ENCODE measurements at regions not wholly inside any gene's neighbourhood (a gene's known extent, or its start where the extent isn't known, plus 50 kb on each side); places are given as distances from the start of the nearest gene placed in this dataset.
A peak's percentile ranks its signal among the peaks of the same experiment; 100 is the strongest.

DNA sequence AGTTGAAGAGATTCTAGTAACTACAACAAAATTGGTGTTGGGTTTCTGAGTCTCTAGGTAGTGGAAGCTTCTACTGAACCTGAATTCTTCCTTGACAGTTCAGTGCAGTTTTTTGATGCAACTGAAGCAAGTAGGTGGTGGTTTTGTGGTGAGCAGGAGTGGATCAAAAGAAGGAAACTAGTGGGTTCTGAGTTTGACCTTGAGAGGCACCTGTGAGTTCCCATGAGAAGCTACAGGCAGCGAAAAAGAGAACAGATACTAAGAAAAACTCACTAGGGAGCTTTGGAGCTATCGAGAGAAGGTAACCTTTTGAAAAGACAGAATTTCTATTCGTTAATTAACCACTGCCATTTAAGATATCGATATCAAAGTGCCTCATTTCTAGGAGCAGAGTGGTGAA, 145.2 kb downstream of the PDHA2 start:
- no peak for DNase-seq
- in situ Hi-C loops (cut with MboI; ENCODE audit: low pct_unique_long_range_greater_than_20kb, low sequenced_read_pairs), result no loop called here

DNA sequence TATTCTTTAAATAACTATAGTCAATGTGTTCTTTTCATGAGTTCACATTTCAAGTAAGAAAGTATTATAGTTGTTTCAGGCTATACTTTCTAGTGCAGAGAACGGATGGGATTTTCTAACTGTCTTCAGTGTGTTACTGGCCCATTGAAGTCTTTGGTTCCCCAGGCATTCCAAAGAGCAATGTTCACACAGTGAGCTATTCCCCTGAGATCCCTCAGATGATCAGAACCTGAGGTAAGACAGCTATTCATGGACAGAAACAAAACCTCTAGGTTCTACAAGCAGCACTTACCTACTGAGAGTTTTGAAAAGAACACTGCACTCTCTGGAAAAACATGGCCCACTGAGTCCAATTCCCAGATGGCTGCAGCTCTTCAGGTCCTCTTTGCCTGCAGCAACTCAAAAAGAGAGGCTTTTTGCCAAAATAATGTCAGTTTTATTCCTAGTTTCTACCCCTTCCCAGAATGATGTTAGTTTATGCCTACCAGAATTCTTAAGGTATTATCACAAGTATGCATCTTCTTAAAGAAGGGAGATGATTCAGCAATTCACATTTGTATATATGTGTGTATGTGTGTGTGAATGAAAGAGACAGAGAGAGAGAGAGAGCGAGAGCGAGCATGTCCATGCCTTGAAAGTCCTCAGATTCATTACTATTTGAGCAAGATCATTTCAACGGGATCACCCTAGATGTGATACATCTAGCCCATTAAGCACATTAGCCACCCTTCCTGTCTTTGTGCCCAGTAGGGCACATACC, 146.1 kb downstream of the PDHA2 start:
- no peak for DNase-seq
- in situ Hi-C loops (cut with MboI; ENCODE audit: low pct_unique_long_range_greater_than_20kb, low sequenced_read_pairs), result no loop called here

DNA sequence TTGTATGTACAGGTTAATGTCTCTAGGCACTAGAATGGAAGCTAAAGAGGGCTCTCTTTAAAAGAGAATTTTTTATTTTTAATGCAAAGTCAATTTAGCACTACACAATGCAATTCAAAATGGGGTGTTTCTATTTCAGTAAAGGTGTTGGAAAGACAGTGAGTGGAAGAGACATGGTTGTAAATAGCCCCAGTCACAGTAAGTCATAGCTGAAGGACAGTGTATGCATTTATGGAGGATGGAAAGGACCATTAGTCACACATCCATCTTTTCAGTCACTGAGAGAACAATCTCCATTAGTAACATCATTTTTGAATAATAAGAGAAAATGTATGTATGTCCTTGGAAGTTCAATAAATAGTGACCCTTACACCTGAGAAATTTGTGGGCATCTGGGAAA, 148.0 kb downstream of the PDHA2 start:
- in situ Hi-C loops (cut with MboI; ENCODE audit: low pct_unique_long_range_greater_than_20kb, low sequenced_read_pairs), result no loop called here
- no peak for DNase-seq

DNA sequence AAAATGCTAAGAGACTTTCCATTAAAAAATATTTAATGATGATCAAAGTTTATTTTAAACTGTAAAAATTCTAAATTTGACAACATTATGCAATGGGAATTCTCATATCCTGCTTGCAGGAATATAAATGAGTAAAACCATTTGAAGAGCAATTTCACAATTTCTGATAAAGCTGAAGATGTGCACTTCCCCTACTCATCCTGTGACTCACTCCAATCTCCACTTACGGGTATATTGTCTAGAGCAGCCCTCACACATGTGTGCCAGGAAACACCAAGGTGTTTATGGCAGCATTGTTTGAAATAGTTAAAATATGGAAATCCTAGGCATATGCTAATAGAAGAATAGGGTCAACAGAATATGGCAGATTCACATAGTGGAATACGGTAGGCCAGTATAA, 158.4 kb downstream of the PDHA2 start:
- in situ Hi-C loops (cut with MboI; ENCODE audit: low pct_unique_long_range_greater_than_20kb, low sequenced_read_pairs), result no loop called here
- DNase-seq, result no peak

DNA sequence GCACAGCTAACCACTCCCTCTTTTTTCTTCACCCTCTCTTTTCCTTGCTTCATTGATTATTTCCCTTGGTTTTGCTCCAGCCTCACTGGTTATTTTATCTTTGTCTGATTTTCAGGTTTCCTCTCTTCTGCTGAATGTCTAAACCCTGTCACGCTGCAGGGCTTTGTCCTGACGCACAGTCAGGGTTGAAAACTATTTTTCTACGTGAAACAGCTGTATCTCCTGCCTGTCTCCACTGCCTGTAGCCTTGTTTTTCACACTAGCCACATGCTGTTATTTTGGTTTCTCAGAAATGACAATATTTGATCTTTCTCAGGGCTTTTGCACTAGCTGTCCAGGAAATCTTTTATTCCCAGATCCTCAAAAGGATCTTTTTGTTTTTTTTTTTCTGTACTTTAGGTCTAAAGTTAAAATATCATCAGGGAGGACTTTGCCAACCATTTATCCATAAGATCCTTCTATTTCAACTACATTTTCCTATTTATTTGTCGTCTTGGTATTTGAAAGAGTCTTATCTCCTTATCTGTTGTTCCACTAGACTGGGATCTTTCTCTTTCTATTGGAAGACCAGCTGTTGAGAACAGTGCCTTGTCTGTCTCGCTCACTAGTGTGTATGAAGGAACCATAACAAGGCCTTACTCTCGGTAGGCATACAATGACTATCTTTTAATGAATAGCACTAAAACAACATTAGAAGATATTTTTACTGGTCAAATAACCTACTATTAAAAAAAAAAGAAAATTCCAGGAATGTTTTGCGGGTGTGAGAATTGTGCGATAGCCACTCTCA, 164.3 kb downstream of the PDHA2 start:
- no peak for DNase-seq
- in situ Hi-C loops (cut with MboI; ENCODE audit: low pct_unique_long_range_greater_than_20kb, low sequenced_read_pairs), result no loop called here

DNA sequence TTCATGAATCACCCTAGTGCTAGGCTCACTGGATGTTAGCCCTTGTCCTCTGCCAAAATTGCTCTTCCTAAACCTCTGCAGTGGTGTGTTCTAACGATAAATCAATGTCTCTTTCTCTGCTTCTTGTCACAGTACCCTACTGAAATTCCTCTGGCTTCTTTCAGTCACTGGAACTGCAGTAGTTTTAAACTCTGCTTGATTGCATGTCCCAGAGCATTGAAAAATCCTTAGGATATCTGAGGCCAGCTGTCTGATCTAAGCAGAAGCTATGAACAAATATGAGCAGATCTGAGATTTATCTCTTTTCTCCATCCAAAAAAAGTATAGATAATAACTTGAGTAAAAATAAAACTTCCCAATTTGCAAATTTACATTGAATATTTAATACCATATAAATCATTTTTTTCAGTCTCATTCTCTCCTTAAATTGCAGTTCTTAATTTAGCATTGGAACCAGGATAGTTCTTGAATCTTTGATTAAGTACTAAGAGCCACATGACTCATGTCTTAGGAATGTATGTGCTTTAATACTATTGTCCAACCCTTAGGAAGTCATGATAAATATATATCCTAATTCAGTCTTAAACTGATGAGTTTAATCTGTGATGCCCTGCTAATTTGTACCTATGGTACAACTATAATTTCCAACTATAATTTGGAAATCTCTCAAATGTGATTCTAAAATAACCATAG, 169.7 kb downstream of the PDHA2 start:
- no peak for DNase-seq
- in situ Hi-C loops (cut with MboI; ENCODE audit: low pct_unique_long_range_greater_than_20kb, low sequenced_read_pairs), result no loop called here

DNA sequence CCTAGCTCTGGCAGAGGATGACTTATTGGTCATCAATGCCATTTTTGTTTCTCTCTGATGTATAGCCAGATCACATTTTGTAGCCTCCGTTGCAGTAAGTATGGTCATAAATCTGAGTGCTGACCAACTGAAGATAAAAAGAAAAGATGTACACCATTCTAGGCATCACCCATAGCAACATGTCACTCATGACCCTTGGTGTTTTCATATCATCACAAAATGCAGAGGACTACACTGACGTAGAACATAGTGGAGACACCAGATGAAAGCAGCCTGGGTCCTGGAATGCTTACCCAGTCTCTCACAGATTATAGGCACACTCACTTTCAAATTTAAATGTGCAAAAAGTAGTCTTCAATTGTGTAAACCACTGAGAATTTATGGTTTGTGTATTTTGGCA, 172.8 kb downstream of the PDHA2 start:
- in situ Hi-C loops (cut with MboI; ENCODE audit: low pct_unique_long_range_greater_than_20kb, low sequenced_read_pairs), result no loop called here
- no peak for DNase-seq

DNA sequence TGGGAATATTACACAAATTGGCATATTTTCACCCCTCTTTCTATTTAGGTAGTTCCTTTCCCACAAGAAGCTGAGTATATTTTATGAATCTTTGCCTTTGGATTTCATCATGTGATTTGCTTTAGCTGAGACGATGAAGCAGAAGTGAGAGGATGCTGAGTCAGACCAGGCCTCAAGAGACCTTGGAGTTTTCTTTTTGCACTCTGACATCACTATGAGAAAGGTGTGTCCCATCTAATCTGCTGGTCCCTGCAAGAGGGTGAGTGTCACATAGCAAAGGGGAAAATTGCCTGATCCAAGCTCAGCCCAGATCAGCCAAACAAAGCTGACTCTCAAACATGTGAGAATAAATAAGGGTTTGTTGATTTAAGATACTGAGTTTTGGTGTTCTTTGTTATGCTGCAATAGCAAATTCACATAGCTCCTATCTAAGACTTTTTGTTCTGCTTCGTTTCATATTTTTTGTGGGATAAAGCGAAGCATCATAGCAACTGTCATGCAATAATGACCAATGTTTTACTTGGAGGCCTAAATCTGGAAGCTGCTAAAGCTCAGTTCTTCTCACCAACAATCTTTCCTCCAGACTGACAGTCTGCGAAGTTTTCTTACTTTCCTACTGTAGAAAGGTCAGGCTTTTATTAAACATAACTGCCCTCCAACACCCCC, 176.9 kb downstream of the PDHA2 start:
- in situ Hi-C loops (cut with MboI; ENCODE audit: low pct_unique_long_range_greater_than_20kb, low sequenced_read_pairs), result no loop called here
- no peak for DNase-seq

DNA sequence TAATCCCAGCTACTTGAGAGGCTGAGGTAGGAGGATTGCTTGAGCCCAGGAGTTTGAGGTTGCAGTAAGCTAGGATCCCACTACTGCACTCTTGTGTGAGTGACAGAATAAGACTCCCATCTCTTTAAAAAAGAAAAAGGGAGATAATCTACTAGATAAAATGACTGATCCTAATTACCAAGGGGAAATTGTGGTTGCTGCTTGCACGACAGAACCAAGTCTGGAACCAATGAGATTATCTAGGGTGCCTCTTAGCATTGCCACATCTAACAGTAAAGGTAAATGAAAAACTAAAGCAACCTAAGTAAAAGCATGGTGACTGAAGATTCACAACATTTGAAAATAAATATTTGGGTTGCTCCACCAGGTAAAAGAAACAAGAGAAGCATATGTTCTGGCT, 185.1 kb downstream of the PDHA2 start:
- in situ Hi-C loops (cut with MboI; ENCODE audit: low pct_unique_long_range_greater_than_20kb, low sequenced_read_pairs), result no loop called here
- no peak for DNase-seq

DNA sequence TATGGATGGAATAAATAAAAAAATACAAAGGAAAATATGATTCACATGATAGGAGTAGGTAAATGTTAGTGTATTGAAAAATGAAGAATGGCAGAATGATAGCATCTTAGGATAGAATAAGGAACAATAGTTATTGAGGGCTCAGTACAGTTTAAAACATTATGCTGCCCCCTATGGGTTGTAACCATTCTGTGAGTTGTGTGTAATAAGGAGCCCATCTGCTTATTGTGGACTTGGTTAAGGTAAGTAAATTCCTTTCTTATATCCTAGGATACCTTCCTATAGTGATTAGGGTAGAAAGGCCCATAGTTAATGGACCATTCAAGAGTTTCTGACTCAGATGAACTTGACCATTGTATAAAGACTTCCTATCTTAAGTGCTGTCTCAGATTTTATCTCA, 195.8 kb downstream of the PDHA2 start:
- peak; percentile 34 for DNase-seq
- in situ Hi-C loops (cut with MboI; ENCODE audit: low pct_unique_long_range_greater_than_20kb, low sequenced_read_pairs), result no loop called here

DNA sequence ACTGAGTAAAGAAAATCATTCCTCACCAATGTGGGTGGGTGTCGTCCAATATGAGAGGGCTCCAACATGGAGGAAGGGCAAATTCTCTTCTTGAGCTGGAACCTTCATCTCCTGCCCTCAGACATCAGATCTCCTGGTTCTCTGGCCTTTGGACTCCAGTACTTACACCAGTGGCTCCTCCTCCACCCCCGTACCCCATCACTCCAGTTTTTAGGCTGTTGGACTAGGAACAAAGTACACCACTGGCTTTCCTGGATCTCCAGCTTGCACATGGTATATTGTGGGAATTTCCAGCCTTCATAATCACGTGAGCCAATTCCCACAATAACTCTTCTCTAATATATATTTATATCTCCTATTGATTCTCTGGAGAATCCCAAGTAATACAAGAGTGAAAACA, 196.9 kb downstream of the PDHA2 start:
- DNase-seq, result no peak
- in situ Hi-C loops (cut with MboI; ENCODE audit: low pct_unique_long_range_greater_than_20kb, low sequenced_read_pairs), result no loop called here

DNA sequence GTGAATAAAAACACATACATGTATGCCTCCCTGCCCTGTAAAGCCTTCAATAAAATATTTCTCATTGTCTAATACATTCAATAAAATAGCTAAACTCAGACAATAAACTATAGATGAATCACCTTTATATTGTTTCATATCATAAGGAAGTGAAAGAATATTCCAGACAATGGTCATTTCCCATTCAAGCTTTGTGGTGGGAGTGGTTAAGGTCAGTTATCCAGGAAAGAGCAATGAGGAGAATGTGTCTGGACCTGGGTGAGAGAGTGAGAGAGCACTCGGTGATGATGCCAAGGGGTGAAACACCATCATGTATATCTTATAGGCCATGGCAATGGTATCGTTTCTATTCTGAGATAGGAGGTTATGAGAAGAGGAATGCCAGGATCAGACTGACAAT, 197.8 kb downstream of the PDHA2 start:
- no peak for DNase-seq
- in situ Hi-C loops (cut with MboI; ENCODE audit: low pct_unique_long_range_greater_than_20kb, low sequenced_read_pairs), result no loop called here

DNA sequence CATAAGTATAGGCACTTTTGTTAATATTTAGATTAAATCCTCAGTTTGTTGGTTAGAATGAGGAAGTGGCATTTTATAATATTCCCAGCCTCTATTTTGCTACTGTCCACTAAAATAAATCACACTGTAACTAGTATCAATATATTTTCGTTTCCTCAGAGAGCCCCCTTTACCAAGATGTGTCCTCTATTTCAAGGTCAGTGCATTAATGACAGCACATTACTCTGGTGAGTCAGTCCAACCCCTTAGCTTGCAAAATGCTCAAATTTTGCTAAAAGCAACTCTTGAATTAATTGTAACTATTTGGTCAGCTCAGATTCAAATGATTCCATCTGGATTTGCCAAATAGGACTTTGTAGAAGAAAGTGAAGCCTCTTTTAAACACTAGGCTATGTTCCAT, 199.3 kb downstream of the PDHA2 start:
- in situ Hi-C loops (cut with MboI; ENCODE audit: low pct_unique_long_range_greater_than_20kb, low sequenced_read_pairs), result no loop called here
- no peak for DNase-seq

DNA sequence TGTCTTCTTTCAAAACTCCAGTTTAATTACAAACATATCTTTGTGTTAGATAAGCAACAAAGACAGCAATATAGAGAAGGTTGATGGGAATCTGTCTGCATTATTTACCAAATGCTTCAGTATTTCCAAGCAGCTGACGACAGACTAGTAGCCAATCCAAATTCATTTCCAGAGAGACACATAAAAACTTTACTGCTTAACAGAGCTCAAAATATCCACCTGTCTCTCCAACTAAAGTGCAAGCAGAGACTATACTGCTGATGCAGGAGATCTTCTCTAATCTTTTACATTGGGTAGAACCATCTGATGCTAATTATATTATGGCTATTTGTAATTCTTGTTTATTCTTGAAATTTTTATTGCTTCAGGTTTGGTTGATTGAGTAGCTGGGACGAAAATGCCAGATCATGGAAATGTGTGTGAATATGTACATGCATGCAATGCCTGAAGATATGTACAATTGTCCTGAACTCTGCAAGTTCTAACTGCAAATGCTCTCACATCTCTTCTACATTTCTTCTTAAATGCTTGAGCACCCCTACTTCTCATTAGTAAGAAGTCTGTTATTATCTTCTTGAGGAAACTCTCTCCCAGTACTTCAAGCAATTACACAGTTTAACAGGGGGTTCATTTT, 200.0 kb downstream of the PDHA2 start:
- no peak for DNase-seq
- in situ Hi-C loops (cut with MboI; ENCODE audit: low pct_unique_long_range_greater_than_20kb, low sequenced_read_pairs), result no loop called here

DNA sequence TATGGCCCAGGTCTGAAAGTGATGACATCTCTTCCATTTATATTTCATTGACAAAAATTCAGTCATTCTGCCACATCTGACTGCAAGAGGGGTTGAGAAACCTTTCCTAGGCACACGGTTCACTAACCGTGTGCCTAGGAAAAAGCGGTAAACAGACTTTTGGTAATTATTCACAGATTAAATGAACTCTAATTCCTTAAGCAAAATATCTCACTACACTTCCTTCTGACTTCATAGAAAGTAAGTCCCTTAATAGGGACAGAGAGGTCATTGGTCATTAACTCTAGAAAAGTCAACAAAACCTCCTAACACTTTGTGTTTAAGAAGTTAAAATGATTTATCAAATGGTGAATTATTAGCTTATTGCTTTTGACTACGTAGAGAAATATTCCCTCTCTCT, 205.1 kb downstream of the PDHA2 start:
- in situ Hi-C loops (cut with MboI; ENCODE audit: low pct_unique_long_range_greater_than_20kb, low sequenced_read_pairs), result no loop called here

DNA sequence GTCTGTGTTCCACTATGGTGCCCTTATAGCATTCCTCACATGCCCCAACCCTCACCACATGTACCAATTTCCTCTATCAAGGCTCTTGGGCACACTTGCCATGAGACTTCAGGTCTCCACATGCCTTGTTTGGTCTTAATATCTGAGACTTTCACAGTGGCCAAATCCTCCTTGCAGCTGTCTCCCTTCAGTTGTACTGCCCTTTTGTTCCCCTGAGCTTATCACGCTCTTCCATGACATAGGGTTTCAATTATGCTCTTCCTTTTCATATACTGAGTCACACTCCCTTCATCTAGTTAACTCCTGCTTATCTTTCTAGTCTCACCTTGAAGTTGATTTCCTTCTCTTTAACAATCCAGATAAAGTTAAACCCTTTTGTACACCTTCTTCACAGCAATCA, 212.9 kb downstream of the PDHA2 start:
- in situ Hi-C loops (cut with MboI; ENCODE audit: low pct_unique_long_range_greater_than_20kb, low sequenced_read_pairs), result no loop called here
- DNase-seq, result no peak

More for the DNA sequence above, 205.1 kb downstream of the PDHA2 start:
- no peak for DNase-seq

DNA sequence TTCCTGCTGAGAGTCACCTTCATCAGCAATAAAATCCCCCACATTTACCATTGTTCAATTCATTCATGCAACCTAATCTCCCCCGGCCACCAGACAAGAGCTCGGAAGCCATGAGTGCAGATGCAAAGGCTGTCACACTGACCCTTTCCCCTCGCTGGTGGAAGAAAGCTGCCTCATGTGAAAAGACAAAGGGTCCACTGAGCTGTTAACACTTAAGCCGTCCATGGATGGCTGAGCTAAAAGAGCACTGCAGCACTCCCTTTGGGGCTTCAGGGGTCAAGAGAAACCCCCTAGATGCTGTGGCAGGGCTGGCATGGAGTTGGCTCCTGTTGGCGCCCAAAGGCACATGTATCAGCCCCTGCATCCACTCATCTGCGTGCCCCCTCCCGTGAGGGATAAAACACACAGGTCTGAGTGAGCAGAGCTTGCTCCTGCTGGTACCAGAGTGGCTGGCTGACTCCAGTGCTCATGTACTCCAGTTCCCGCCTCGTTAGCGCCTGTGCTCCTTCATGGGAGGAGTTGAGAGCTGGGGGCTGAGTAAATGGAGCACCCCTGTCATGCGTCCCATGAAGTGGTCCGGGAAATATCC, 216.5 kb downstream of the PDHA2 start:
- DNase-seq, result no peak
- in situ Hi-C loops (cut with MboI; ENCODE audit: low pct_unique_long_range_greater_than_20kb, low sequenced_read_pairs), result no loop called here

DNA sequence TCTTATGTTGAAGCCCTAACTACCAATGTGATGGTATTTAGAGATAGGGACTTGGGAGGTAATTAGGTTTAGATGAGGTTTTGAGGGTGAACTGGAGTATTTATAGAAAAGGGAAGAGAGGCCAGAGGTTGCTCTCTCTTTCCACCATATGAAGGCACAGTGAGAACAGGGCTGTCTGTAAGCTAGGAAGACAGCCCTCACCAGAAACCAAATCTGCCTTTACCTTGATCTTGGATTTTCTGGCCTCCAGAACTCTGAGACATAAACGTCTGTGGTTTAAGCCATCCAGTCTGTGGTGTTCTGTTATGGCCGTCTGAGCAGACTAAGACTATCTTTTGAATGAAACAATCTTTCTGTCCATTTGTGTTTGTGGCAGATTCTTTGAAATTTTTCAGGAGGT, 223.7 kb downstream of the PDHA2 start:
- in situ Hi-C loops (cut with MboI; ENCODE audit: low pct_unique_long_range_greater_than_20kb, low sequenced_read_pairs), result no loop called here
- no peak for DNase-seq

DNA sequence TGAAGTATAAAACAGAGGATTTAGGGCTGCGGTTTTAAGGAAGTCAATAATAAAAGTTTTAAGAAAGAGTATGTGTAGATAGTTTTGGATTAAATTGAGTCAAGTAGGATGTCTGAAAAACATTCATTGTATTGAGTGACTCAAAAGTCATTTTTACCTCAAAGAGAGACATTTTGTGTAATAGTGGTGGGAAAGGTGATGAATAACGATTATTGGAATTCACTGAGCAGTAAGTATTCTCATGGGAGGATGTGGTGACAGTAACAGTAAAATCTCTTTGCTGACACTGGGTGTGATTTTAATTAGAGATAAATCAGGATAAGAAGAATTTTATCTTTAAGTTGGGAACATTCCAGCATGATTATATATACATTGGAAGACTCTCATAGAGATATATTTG, 233.6 kb downstream of the PDHA2 start:
- in situ Hi-C loops (cut with MboI; ENCODE audit: low pct_unique_long_range_greater_than_20kb, low sequenced_read_pairs), result no loop called here
- no peak for DNase-seq

All from KBM-7 (cell line).